ENCODE measurements at regions not wholly inside any gene's neighbourhood (a gene's known extent, or its start where the extent isn't known, plus 50 kb on each side); places are given as distances from the start of the nearest gene placed in this dataset.

DNA sequence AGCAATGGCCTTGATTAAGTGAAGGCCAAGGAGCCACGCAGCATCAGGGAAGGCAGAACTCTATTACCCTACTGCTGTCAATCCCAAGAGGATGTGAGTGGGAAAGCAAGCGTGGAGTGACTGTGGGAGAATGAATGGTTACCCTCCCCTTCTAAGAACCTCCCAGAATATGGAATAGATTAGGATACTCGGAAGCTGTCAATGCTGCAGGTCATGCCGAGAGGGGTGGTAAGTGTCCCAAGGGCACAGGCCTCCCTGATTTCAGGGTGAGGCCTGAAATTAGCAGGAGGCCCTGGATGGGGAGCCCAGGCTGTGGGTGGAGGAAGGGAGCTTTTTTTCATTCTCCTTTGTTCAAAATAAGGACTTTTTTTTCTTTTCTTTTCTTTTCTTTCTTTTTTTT, 179.9 kb upstream of the JAG1 start:
- ATAC-seq (no peak), DNase-seq (no peak)
- intact Hi-C loops (cut with DNase I): no loop called here
- peaks cover 0 to 48% (median 17%) of the 10 kb centered on the region in 12 donors for H3K4me1 ChIP-seq
- no peak for TF ChIP-seq POLR2A (IDR thresholded peaks at IDR 0.05)
- no peak for TF ChIP-seq CTCF (IDR thresholded peaks at IDR 0.05)
- no peaks in the 10 kb centered on the region for H3K27me3 ChIP-seq
- no peaks in the 10 kb centered on the region for H3K36me3 ChIP-seq
- no peaks in the 10 kb centered on the region for H3K9me3 ChIP-seq
- H3K27ac ChIP-seq: no peak overlapping the region
- WGBS, 4 donors: 74 to 87% (median 81%) methylated on average over 4 of the region's 4 CpGs
- H3K4me3 ChIP-seq: no peak overlapping the region

- H3K9me3 ChIP-seq: no peaks in the 10 kb centered on the region
- no peak for DNase-seq
- H3K4me1 ChIP-seq: peaks cover 0 to 40% (median 17%) of the 10 kb centered on the region in 12 donors
- H3K36me3 ChIP-seq: no peaks in the 10 kb centered on the region
- H3K27ac ChIP-seq: peak overlapping the region in 3 of 12 donors; percentile 9 to 14 (median 13)
- no peak for TF ChIP-seq POLR2A (IDR thresholded peaks at IDR 0.05)
- 58 to 75% (median 60%) methylated on average over 2 of the region's 2 CpGs for WGBS, 4 donors
- no peaks in the 10 kb centered on the region for H3K27me3 ChIP-seq
- intact Hi-C loops (cut with DNase I): loop anchor here in 1 of 10 donors (5.0 kb wide), 1 partner anchor 183 kb away; the partner anchor contains the start of gene JAG1
- ATAC-seq: peak in 1 of 4 donors; percentile 30
- H3K4me3 ChIP-seq: no peak overlapping the region
These were observed 181.2 kb upstream of the JAG1 start for GRCh38 chr20:10854976-10855375.

- Histone ChIP-seq H3K4me1 (peaks cover 0 to 40% (median 17%) of the 10 kb centered on the region in 12 donors), H3K27me3 (no peaks in the 10 kb centered on the region), H3K27ac (peak overlapping the region in 4 of 12 donors; percentile 12 to 61 (median 40)), H3K9me3 (no peaks in the 10 kb centered on the region), H3K4me3 (no peak overlapping the region), H3K36me3 (no peaks in the 10 kb centered on the region)
- no peak for DNase-seq
- TF ChIP-seq POLR2A (IDR thresholded peaks at IDR 0.05) (no peak), CTCF (IDR thresholded peaks at IDR 0.05) (no peak)
- ATAC-seq: no peak
- intact Hi-C loops (cut with DNase I): loop anchor here in 2 of 10 donors (2.0 to 5.0 kb wide), 2 partner anchors 181 to 183 kb away; partner anchors contain the start of gene JAG1 (in 1 of the 2)
These were observed 182.0 kb upstream of the JAG1 start for GRCh38 chr20:10855778-10856177.

GRCh38 chr20:10856237-10857015, 182.6 kb upstream of the JAG1 start:
- intact Hi-C loops (cut with DNase I): loop anchor here in 2 of 10 donors (2.0 to 5.0 kb wide), 2 partner anchors 182 to 184 kb away; partner anchors contain the start of gene JAG1 (in 1 of the 2)
- H3K4me1 ChIP-seq: peaks cover 0 to 40% (median 17%) of the 10 kb centered on the region in 12 donors
- no peak for TF ChIP-seq POLR2A (IDR thresholded peaks at IDR 0.05)
- TF ChIP-seq CTCF (IDR thresholded peaks at IDR 0.05): no peak
- 89 to 92% (median 91%) methylated on average over 1 of the region's 1 CpG for WGBS, 4 donors
- H3K27me3 ChIP-seq: no peaks in the 10 kb centered on the region
- H3K36me3 ChIP-seq: no peaks in the 10 kb centered on the region
- DNase-seq (no peak), ATAC-seq (peak in 3 of 4 donors; percentile 63 to 83 (median 81))
- no peaks in the 10 kb centered on the region for H3K9me3 ChIP-seq
- H3K4me3 ChIP-seq: no peak overlapping the region
- peak overlapping the region in 8 of 12 donors; percentile 12 to 61 (median 46) for H3K27ac ChIP-seq
